SK-N-SH (cell line): ENCODE measurements at regions not wholly inside any gene's neighbourhood (a gene's known extent, or its start where the extent isn't known, plus 50 kb on each side); places are given as distances from the start of the nearest gene placed in this dataset.

Experiments used
- CTCF ChIP-seq: fragments of 200-600 bp; sonication (generic); IDR thresholded peaks from 2 replicates; pipeline ENCODE4 v1.6.1; 2017; ENCODE audit warnings: antibody characterized with exemption, mild to moderate bottlenecking, moderate library complexity
- ELF1 ChIP-seq: IDR thresholded peaks from 2 replicates; pipeline ENCODE4 v1.4.0; 2012
- EP300 ChIP-seq, 2 experiments: IDR thresholded peaks; 2 replicates each; pipeline versions ENCODE4 v1.4.0 to v1.6.1; 2012; ENCODE audit warnings: borderline replicate concordance in 1 of 2, low read depth in 1 of 2, low read length in 1 of 2
- FOXM1 ChIP-seq: IDR thresholded peaks from 2 replicates; pipeline ENCODE4 v1.4.0; 2012; ENCODE audit warnings: low read depth, mild to moderate bottlenecking
- NFIC ChIP-seq: IDR thresholded peaks from 2 replicates; pipeline ENCODE4 v1.4.0; 2012; ENCODE audit warnings: borderline replicate concordance
- NRF1 ChIP-seq: IDR thresholded peaks from 2 replicates; pipeline ENCODE4 v1.6.1; 2012; ENCODE audit warnings: low read depth, mild to moderate bottlenecking, low read length
- POLR2AphosphoS5 ChIP-seq: IDR thresholded peaks from 2 replicates; pipeline ENCODE4 v1.6.1; 2012; ENCODE audit warnings: low read depth, low read length
- RAD21 ChIP-seq: IDR thresholded peaks from 2 replicates; pipeline ENCODE4 v1.6.1; 2012; ENCODE audit warnings: mild to moderate bottlenecking, low read length
- REST ChIP-seq: IDR thresholded peaks from 2 replicates; pipeline ENCODE4 v1.6.1; 2012; ENCODE audit warnings: mild to moderate bottlenecking, low read depth, low read length, moderate library complexity
- SMC3 ChIP-seq: IDR thresholded peaks from 2 replicates; pipeline ENCODE4 v1.6.1; 2012; ENCODE audit warnings: low read depth, low read length, improper control_type of control experiment
- TAF1 ChIP-seq: IDR thresholded peaks from 2 replicates; pipeline ENCODE4 v1.6.1; 2012; ENCODE audit warnings: low read depth, mild to moderate bottlenecking, low read length, moderate library complexity, borderline replicate concordance
- YY1 ChIP-seq: IDR thresholded peaks from 2 replicates; pipeline ENCODE4 v1.4.0; 2012; ENCODE audit warnings: low read depth, mild to moderate bottlenecking
- TF ChIP-seq, protein P1 (sequence below): IDR thresholded peaks from 2 replicates; pipeline ENCODE4 v1.4.0; 2012; ENCODE audit warnings: low read depth
- TF ChIP-seq, protein P2 (sequence below): fragments of 150-350 bp; IDR thresholded peaks from 2 replicates; pipeline ENCODE4 v1.6.1; 2016; ENCODE audit warnings: mild to moderate bottlenecking, low read depth, low read length

GRCh38 chr2:220687231-220687843 is 884.8 kb downstream of the EPHA4 start:
- TF ChIP-seq CTCF (peak; percentile 84), TAF1 (no peak), REST (no peak), ELF1 (no peak), YY1 (no peak), POLR2AphosphoS5 (no peak), FOXM1 (no peak), NRF1 (no peak), NFIC (no peak), SMC3 (peak; percentile 77), RAD21 (peak; percentile 77), EP300 (IDR thresholded peaks at IDR 0.05; ENCODE audit: borderline replicate concordance in 1 of 2, low read depth in 1 of 2, low read length in 1 of 2) (no peak)
- TF ChIP-seq, protein P1, sequence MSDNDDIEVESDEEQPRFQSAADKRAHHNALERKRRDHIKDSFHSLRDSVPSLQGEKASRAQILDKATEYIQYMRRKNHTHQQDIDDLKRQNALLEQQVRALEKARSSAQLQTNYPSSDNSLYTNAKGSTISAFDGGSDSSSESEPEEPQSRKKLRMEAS, result no peak
- TF ChIP-seq, protein P2, sequence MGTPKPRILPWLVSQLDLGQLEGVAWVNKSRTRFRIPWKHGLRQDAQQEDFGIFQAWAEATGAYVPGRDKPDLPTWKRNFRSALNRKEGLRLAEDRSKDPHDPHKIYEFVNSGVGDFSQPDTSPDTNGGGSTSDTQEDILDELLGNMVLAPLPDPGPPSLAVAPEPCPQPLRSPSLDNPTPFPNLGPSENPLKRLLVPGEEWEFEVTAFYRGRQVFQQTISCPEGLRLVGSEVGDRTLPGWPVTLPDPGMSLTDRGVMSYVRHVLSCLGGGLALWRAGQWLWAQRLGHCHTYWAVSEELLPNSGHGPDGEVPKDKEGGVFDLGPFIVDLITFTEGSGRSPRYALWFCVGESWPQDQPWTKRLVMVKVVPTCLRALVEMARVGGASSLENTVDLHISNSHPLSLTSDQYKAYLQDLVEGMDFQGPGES, result no peak
